ENCODE measurements at regions not wholly inside any gene's neighbourhood (a gene's known extent, or its start where the extent isn't known, plus 50 kb on each side); places are given as distances from the start of the nearest gene placed in this dataset.

GRCh38 chr13:76175961-76176725 lies 540.0 kb downstream of the LMO7 start:
- TF ChIP-seq CTCF (IDR thresholded peaks at IDR 0.05) (no peak), EP300 (IDR thresholded peaks at IDR 0.05) (no peak), POLR2A (IDR thresholded peaks at IDR 0.05) (no peak)

Data from ovary (tissue), 3 donors.